ENCODE measurements at regions not wholly inside any gene's neighbourhood (a gene's known extent, or its start where the extent isn't known, plus 50 kb on each side); places are given as distances from the start of the nearest gene placed in this dataset.
A peak's percentile ranks its signal among the peaks of the same experiment; 100 is the strongest.
"Not testable (repeated sequence)": the region's sequence is repeated elsewhere in the genome, so short reads cannot be mapped to it uniquely, and the experiment has no call there.

- no peak for DNase-seq (ENCODE audit: low read depth, low spot score)
- Mint-ChIP-seq H3K27ac (ENCODE audit: unreplicated experiment) (no peak overlapping the region), H3K4me1 (no peaks in the 10 kb centered on the region), H3K27me3 (ENCODE audit: low read depth) (no peaks in the 10 kb centered on the region), H3K9me3 (no peaks in the 10 kb centered on the region), H3K36me3 (ENCODE audit: low read depth) (no peaks in the 10 kb centered on the region), H3K4me3 (no peak overlapping the region)
- no peak for TF ChIP-seq CTCF (conservative IDR thresholded peaks at IDR 0.05)
Measured at GRCh38 chr16:66030036-66030435, 336.5 kb upstream of the CDH5 start.

- no peak overlapping the region for H3K27ac Mint-ChIP-seq (ENCODE audit: unreplicated experiment)
- H3K27me3 Mint-ChIP-seq (ENCODE audit: low read depth), result no peaks in the 10 kb centered on the region
- H3K4me3 Mint-ChIP-seq, result no peak overlapping the region
- no peak for TF ChIP-seq CTCF (conservative IDR thresholded peaks at IDR 0.05)
- no peak for DNase-seq (ENCODE audit: low read depth, low spot score)
- H3K36me3 Mint-ChIP-seq (ENCODE audit: low read depth), result no peaks in the 10 kb centered on the region
- peaks cover 7% of the 10 kb centered on the region for H3K9me3 Mint-ChIP-seq
- H3K4me1 Mint-ChIP-seq, result no peaks in the 10 kb centered on the region
Measured at GRCh38 chr16:66028510-66029216, 337.8 kb upstream of the CDH5 start.

- DNase-seq (ENCODE audit: low read depth, low spot score), result no peak
- peaks cover 9% of the 10 kb centered on the region for H3K9me3 Mint-ChIP-seq
- no peaks in the 10 kb centered on the region for H3K27me3 Mint-ChIP-seq (ENCODE audit: low read depth)
- H3K4me1 Mint-ChIP-seq, result no peaks in the 10 kb centered on the region
- no peaks in the 10 kb centered on the region for H3K36me3 Mint-ChIP-seq (ENCODE audit: low read depth)
- TF ChIP-seq CTCF (conservative IDR thresholded peaks at IDR 0.05), result no peak
- no peak overlapping the region for H3K4me3 Mint-ChIP-seq
- H3K27ac Mint-ChIP-seq (ENCODE audit: unreplicated experiment), result no peak overlapping the region
Measured at GRCh38 chr16:66026787-66027330, 339.6 kb upstream of the CDH5 start.

GRCh38 chr16:66026211-66026610, 340.3 kb upstream of the CDH5 start:
- Mint-ChIP-seq H3K4me1 (no peaks in the 10 kb centered on the region), H3K4me3 (no peak overlapping the region), H3K9me3 (peaks cover 9% of the 10 kb centered on the region), H3K27ac (ENCODE audit: unreplicated experiment) (no peak overlapping the region), H3K36me3 (ENCODE audit: low read depth) (no peaks in the 10 kb centered on the region), H3K27me3 (ENCODE audit: low read depth) (no peaks in the 10 kb centered on the region)
- DNase-seq (ENCODE audit: low read depth, low spot score), result no peak
- TF ChIP-seq CTCF (conservative IDR thresholded peaks at IDR 0.05), result peak; percentile 36

- Mint-ChIP-seq H3K4me3 (no peak overlapping the region), H3K4me1 (no peaks in the 10 kb centered on the region), H3K9me3 (peaks cover 9% of the 10 kb centered on the region), H3K27ac (ENCODE audit: unreplicated experiment) (no peak overlapping the region), H3K36me3 (ENCODE audit: low read depth) (no peaks in the 10 kb centered on the region), H3K27me3 (ENCODE audit: low read depth) (no peaks in the 10 kb centered on the region)
- TF ChIP-seq CTCF (conservative IDR thresholded peaks at IDR 0.05), result no peak
- no peak for DNase-seq (ENCODE audit: low read depth, low spot score)
Measured at GRCh38 chr16:66025751-66026150, 340.7 kb upstream of the CDH5 start.

GRCh38 chr16:66024567-66024966, 341.9 kb upstream of the CDH5 start:
- not testable (repeated sequence) for H3K9me3 Mint-ChIP-seq; DNase-seq (ENCODE audit: low read depth, low spot score); H3K27me3 Mint-ChIP-seq (ENCODE audit: low read depth); H3K4me3 Mint-ChIP-seq; H3K27ac Mint-ChIP-seq (ENCODE audit: unreplicated experiment); H3K36me3 Mint-ChIP-seq (ENCODE audit: low read depth); H3K4me1 Mint-ChIP-seq
